GOT3 (cell line): ENCODE measurements at regions not wholly inside any gene's neighbourhood (a gene's known extent, or its start where the extent isn't known, plus 50 kb on each side); places are given as distances from the start of the nearest gene placed in this dataset.

Experiments
- DNase-seq: peaks from one replicate; lab custom pipeline; 2025; ENCODE audit warnings: mixed read lengths; lab: John Stamatoyannopoulos, UW

DNA sequence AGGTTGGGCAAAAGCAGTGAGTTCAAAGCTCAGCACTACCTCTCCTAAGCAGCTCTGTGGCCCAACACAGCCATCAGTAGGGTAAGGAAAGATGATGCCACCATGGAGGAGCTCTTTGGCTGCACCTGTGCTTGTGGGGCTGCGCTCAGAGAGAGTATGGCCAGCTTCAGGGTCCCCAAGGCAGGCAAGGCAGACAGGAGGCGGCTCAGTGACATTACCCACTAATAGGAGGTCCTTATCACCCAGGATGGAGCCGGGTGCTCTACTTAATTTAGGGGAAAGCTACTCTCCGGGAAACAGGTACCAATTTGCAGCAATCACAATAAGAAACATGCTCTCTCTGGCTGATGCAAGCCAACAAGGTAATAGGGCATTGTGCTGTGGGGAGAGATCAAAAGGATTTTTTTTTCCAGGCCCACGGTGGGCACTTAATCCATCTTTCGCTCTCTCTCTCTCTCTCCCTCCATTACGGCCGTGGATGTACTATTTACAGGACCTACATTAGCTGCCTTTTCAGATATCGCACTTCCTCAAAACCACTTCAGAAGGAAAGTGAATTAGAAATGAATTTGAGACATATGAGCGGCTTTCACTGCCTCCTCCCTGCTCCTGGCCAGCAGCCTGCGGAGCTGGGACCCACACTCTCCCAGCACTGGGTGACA, 446.3 kb downstream of the SOX6 start:
- no peak for DNase-seq

DNA sequence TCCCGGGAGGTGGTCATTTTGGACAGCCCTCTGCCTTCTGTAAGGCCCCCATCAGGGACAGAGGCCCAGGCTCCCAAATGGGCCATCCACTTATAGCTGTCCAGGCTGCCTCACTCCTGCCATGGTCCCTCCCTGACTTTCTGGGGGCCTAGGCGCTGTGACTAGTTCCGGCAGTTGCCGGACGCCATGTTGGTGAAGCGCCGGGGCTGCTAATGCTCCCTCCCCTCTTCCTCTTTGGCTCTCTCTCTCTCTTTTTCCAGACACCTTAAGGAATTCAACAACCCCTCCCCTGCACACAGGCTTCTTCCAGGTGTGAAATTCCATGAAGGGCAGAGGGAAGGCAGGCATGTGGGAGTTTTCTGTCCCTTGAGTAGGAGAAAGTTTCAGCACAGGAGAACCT, 445.6 kb downstream of the SOX6 start:
- DNase-seq: no peak

DNA sequence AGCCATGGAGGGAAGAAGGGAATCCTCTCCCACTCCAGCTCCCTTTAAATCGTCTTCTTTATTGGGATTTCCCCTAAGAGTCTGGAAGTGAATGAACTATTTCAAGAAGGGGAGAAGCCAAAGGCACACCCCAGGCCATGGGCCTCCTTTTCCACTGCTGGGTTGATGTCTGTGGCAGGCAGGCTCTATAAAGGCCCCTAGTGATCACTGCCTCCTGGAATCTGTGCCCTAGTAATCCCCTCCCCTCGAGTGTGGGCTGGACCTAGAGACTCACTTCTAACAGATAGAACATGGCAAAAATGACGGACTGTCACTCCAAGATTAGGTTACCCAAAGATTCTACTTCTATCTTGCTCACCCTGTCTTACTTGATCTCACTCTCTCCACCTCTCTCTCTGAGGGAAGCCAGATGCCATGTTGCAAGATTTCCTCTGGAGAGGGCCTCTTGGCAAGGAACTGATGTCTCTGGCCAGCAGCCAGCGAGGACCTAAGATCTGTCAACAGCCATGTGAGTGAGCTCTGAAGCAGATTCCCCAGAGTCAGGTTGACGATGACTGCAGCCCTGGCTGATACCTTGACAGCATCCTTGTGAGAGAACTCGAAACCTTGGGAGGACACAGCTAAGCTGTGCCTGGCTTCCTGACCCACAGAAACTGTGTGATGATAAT, 444.8 kb downstream of the SOX6 start:
- no peak for DNase-seq

DNA sequence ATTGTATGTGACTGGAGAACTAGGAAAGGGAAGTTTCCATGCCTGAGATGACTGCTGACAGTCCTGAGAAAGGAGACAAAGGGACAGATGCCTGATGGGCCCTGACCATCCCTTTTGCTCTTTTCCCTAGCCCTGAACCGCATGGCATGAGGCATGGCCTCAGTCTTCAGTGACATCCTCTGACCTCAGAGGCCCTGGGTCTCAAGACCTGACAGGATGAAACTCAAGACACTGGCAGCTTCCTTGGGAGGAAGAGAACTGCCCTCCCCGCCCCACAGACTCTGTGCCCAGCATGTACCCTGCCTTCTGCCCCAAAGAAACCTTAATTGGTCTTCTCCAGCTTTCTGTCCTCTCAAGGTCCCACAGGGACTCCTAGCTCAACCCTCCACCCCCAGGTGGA, 444.1 kb downstream of the SOX6 start:
- DNase-seq: no peak

DNA sequence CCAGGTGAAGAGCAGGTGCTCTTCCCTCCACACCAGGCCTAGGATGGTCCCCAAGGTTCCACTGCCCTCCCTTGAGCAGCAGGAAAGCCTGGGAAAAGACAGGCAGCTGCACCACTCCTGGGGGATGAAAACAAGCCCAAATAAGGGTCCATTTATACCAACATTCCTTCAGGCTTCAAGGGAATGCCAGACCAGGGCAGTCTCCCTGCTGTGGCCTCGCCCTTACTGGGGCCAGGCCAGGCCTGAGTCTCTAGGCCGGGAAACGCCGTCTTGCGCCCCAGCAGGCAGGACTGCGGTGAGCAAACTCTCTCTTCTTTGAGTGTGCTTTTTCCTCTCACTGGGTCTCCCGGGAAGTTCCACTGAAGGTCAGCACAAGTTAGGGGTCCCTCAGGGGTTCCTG, 443.5 kb downstream of the SOX6 start:
- DNase-seq: no peak

DNA sequence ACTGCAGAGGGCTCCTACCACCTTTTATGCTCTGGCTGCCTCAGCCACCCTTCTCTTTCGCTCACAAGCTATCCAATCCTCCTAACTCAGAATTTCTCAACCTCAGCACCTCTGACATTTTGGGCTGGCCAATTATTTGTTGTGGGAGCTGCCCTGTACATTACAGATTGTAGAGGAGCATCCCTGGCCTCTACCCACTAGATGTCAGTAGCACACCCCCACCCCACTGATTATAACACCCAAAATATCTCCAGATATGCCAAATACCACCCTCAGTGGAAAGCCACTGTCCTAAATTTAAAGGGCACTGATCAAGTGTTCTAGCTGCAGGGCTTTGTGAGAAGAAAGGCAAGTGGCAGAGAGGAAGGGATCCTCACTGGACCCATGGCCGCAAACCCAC, 443.1 kb downstream of the SOX6 start:
- no peak for DNase-seq
